GM12864 (cell line): ENCODE measurements at regions not wholly inside any gene's neighbourhood (a gene's known extent, or its start where the extent isn't known, plus 50 kb on each side); places are given as distances from the start of the nearest gene placed in this dataset.

Experiments used
- DNase-seq: peaks from one replicate; pipeline ENCODE4 v3.0.0-alpha.2; 2011; ENCODE audit warnings: low read depth
- H3K4me3 ChIP-seq: 2 replicates; pipeline ENCODE4 v1.5.1; 2011; ENCODE audit warnings: mild to moderate bottlenecking, low read depth, low read length, control low read depth
- TF ChIP-seq, protein P1 (sequence below): IDR thresholded peaks from 2 replicates; pipeline ENCODE4 v1.5.1; 2011; ENCODE audit warnings: low read depth, mild to moderate bottlenecking, moderate library complexity, low read length, control low read depth, inconsistent platforms; ENCODE audit errors: missing control alignments

DNA sequence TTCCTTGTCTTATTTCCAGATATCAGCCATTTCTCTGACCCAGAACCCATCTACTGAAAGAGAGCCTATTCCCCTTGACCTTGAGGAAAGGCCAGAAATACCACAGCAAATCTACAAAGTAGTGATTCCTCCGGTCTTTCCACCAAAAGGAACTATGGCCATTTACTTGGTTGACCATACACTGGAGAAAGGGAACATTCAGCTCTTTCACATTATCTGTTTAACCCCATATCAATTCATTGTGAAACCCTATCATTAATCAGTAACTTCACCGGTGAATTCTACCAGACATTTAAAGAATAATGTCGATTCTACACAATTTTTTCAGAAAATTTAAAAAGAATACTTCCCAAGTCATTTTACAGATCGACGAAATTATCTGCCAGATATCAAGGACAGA, 265.7 kb upstream of the CLEC14A start:
- H3K4me3 ChIP-seq = no peak overlapping the region
- no peak for DNase-seq
- TF ChIP-seq, protein P1, sequence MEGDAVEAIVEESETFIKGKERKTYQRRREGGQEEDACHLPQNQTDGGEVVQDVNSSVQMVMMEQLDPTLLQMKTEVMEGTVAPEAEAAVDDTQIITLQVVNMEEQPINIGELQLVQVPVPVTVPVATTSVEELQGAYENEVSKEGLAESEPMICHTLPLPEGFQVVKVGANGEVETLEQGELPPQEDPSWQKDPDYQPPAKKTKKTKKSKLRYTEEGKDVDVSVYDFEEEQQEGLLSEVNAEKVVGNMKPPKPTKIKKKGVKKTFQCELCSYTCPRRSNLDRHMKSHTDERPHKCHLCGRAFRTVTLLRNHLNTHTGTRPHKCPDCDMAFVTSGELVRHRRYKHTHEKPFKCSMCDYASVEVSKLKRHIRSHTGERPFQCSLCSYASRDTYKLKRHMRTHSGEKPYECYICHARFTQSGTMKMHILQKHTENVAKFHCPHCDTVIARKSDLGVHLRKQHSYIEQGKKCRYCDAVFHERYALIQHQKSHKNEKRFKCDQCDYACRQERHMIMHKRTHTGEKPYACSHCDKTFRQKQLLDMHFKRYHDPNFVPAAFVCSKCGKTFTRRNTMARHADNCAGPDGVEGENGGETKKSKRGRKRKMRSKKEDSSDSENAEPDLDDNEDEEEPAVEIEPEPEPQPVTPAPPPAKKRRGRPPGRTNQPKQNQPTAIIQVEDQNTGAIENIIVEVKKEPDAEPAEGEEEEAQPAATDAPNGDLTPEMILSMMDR = no peak

DNA sequence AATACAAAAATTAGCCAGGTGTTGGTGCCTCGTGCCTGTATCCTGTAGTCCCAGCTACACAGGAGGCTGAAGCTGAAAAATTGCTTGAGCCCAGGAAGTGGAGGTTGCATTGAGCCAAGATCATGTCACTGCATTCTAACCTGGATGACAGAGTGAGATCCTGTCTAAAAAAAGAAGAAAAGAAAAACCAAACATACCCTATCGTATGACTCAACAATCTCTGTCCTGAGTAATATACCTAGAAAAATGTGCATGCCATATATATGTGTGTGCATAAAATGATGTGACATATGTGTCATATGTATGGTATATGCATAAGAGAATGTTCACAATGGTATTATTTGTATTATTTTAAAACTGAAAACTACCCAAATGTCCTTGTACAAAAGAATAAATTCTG, 261.5 kb upstream of the CLEC14A start:
- no peak for DNase-seq
- TF ChIP-seq, protein P1 = no peak
- H3K4me3 ChIP-seq = no peak overlapping the region

DNA sequence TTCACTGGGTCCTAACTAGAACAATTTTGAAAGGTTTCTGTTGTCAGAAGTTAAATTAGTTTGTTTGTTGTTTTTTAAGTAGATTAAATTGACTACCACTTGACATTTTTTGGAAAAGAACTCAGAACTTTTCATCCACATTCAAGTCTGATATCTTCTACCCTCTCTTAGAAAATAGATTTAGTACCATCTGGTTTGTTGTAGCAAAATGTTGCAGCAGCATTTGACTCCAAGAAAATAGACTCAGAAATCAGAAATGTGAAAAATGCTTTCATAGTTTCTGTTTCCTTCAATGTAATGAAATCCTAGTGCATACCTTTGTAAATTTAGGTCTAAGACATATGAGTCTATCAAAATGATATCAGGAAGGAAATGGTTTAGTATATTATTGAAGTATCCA, 256.3 kb upstream of the CLEC14A start:
- TF ChIP-seq, protein P1 = no peak
- no peak for DNase-seq
- no peak overlapping the region for H3K4me3 ChIP-seq

DNA sequence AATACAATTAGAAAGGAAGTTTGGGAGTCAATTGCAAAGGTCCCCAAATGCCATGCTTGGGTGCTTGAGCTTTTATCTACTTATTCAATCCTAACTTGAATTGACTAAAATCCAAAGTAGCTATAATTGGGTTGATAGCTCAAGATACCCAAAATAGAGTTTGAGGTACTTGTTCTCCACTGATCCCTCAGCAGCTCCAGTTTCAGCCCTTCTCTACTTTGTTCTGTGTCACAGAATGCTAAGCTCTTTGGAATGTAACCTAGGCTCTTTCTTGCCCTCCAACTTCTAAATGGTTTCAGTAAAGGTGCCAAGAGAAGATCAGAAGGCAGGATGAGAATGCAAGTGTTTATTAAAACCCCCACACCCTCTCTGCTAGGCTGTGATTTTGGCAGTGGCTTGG, 251.4 kb upstream of the CLEC14A start:
- H3K4me3 ChIP-seq = no peak overlapping the region
- DNase-seq = no peak
- TF ChIP-seq, protein P1 = no peak

DNA sequence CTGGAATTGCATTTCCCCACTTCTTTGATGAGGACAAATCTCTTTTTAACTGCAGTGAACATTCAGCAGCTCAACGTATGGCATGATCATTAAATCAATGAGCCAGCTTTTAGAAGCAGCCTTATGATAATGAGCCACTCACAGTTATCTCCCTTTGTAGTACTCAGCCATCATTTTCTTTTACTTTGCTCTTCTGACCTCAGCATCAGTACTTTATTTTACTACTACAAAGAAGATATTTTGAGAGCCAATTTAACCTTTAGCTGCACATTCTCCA, 250.0 kb upstream of the CLEC14A start:
- TF ChIP-seq, protein P1 = no peak
- no peak for DNase-seq
- H3K4me3 ChIP-seq = no peak overlapping the region

DNA sequence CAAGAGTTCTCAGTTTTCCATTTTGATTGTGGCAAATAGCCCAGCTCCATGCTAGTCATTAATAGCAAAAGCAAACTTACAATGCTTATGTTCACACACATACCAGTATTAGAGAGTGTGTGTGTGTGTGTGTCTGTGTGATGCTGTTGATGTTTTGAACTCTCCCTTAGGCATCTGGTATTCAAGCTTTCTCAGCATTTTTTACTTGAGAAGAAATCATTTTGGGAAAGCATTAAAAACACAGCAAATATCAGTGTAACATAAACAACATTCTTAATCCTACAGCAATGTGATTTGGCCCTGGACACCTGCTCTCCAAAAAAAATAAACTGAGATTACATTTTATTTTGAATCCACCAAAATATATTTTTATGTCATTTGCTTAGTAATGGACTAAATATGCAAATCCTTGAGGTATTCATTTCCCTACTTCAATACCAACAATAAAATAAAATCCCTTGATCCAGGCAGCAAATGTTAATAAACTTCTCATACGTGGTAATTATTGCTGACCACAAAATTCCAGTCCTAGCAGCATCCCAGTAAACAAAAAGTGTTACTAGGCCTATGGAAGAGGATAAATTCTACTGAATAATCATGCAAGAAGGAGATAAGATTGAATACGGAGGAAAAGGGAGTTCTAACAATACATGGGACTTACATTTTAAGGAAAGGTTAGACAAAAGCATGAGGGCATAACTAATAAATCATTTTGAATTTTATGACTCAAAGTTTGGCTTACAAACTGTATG, 249.5 kb upstream of the CLEC14A start:
- no peak for DNase-seq
- TF ChIP-seq, protein P1 = no peak
- H3K4me3 ChIP-seq = no peak overlapping the region

DNA sequence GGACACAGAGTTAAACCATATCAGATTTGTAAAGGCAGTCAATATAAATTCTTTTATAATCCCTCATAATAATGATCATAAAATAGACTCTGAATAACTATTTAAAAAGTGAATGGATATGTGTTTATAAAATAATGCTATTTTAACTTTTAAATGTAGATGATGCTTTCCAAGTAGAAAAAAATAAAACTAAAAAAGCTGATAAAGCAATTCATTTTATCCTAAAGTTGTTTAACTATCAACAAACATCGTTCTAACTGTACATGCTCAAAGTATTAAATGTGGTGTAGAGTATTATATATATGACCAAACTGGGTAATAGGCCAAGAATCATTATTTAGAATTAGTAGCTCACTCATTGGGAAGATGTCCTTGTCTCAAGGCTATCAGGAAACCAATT, 248.3 kb upstream of the CLEC14A start:
- TF ChIP-seq, protein P1 = no peak
- no peak for DNase-seq
- H3K4me3 ChIP-seq = no peak overlapping the region
